Renal pelvis (tissue), 1 donor: ENCODE measurements at regions not wholly inside any gene's neighbourhood (a gene's known extent, or its start where the extent isn't known, plus 50 kb on each side); places are given as distances from the start of the nearest gene placed in this dataset.
"Not testable (repeated sequence)": the region's sequence is repeated elsewhere in the genome, so short reads cannot be mapped to it uniquely, and the experiment has no call there.

Source experiments
- DNase-seq: peaks from one replicate; pipeline ENCODE4 v3.0.0-alpha.2; 2013

GRCh38 chr3:36077320-36077719 is 303.0 kb upstream of the STAC start:
- DNase-seq: no peak

- DNase-seq: not testable (repeated sequence)
These were observed 297.3 kb upstream of the STAC start for GRCh38 chr3:36082958-36083357.

- no peak for DNase-seq
These were observed 285.1 kb upstream of the STAC start for GRCh38 chr3:36095238-36095637.

- DNase-seq: no peak
These were observed 283.1 kb upstream of the STAC start for GRCh38 chr3:36097209-36097608.

- no peak for DNase-seq
These were observed 266.0 kb upstream of the STAC start for GRCh38 chr3:36114353-36114752.

- DNase-seq: no peak
These were observed 256.0 kb upstream of the STAC start for GRCh38 chr3:36124118-36124796.

GRCh38 chr3:36132214-36132613 is 248.1 kb upstream of the STAC start:
- no peak for DNase-seq

- no peak for DNase-seq
These were observed 244.4 kb upstream of the STAC start for GRCh38 chr3:36135863-36136262.

- DNase-seq: no peak
These were observed 237.6 kb upstream of the STAC start for GRCh38 chr3:36142746-36143145.

- DNase-seq: no peak
These were observed 233.9 kb upstream of the STAC start for GRCh38 chr3:36146404-36146803.

- no peak for DNase-seq
These were observed 232.3 kb upstream of the STAC start for GRCh38 chr3:36147934-36148558.

- no peak for DNase-seq
These were observed 230.8 kb upstream of the STAC start for GRCh38 chr3:36149447-36149865.

GRCh38 chr3:36155515-36155914 is 224.8 kb upstream of the STAC start:
- DNase-seq: no peak

- DNase-seq: no peak
These were observed 215.9 kb upstream of the STAC start for GRCh38 chr3:36164400-36164799.

GRCh38 chr3:36165509-36166290 is 214.6 kb upstream of the STAC start:
- DNase-seq: no peak

- DNase-seq: no peak
These were observed 213.8 kb upstream of the STAC start for GRCh38 chr3:36166477-36166876.

- DNase-seq: no peak
These were observed 207.6 kb upstream of the STAC start for GRCh38 chr3:36172699-36173098.

GRCh38 chr3:36175113-36175812 is 205.0 kb upstream of the STAC start:
- no peak for DNase-seq

GRCh38 chr3:36175916-36176461 is 204.3 kb upstream of the STAC start:
- no peak for DNase-seq

- DNase-seq: no peak
These were observed 202.3 kb upstream of the STAC start for GRCh38 chr3:36178018-36178417.

- no peak for DNase-seq
These were observed 198.3 kb upstream of the STAC start for GRCh38 chr3:36182024-36182423.

- DNase-seq: not testable (repeated sequence)
These were observed 193.1 kb upstream of the STAC start for GRCh38 chr3:36187197-36187596.
